SK-N-MC (cell line): ENCODE measurements at regions not wholly inside any gene's neighbourhood (a gene's known extent, or its start where the extent isn't known, plus 50 kb on each side); places are given as distances from the start of the nearest gene placed in this dataset.
A peak's percentile ranks its signal among the peaks of the same experiment; 100 is the strongest.

Source experiments
- EZH2 ChIP-seq: fragments of 200-600 bp; sonication (generic); IDR thresholded peaks from one replicate; pipeline ENCODE4 v1.6.1; 2017; ENCODE audit warnings: antibody characterized with exemption
- FOXP2 ChIP-seq: optimal IDR thresholded peaks from 2 replicates; pipeline ENCODE3; 2011; ENCODE audit warnings: mild to moderate bottlenecking, moderate library complexity; ENCODE audit not compliant: insufficient read depth; ENCODE audit errors: extremely low read length, control extremely low read depth
- POLR2AphosphoS5 ChIP-seq: IDR thresholded peaks from 2 replicates; pipeline ENCODE4 v1.6.1; 2012; ENCODE audit warnings: mild to moderate bottlenecking, low read depth, low read length, borderline replicate concordance

DNA sequence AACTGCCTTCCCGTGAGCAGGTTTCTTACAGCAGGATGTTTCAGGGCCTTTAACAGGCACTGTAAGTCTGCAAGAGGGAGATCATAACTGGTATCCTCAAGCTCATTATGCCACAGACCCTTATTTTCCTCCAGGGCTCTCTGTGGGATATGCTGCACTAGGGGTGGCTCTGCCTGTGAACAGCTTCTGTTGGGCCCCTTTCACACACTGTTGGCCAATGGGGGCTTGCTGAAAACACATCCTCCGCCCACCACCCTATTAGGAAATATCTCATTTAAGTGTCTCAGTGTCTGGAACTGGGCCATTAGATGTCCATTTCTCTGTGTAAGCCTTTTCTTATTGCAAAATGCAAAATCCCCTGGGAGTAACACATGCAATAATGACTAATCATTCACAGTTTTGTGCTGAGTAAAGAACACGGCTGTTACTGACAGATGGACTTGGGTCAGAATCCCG lies 414.3 kb upstream of the HS6ST1 start:
- peak; percentile 28; the same call in 1 of the 2 replicates for TF ChIP-seq POLR2AphosphoS5
- TF ChIP-seq EZH2: no peak
- TF ChIP-seq FOXP2: peak; percentile 44
